Stimulated activated CD4-positive, alpha-beta T cell treated with anti-CD3 and anti-CD28 coated beads, Interleukin-1b, Interleukin-23, amount 100 ng/mL, for 48 hours (primary cell): ENCODE measurements at regions not wholly inside any gene's neighbourhood (a gene's known extent, or its start where the extent isn't known, plus 50 kb on each side); places are given as distances from the start of the nearest gene placed in this dataset.
"Not testable (repeated sequence)": the region's sequence is repeated elsewhere in the genome, so short reads cannot be mapped to it uniquely, and the experiment has no call there.

Experiments used
- DNase-seq: peaks from one replicate; pipeline ENCODE4 v3.0.0-alpha.2; 2020

GRCh38 chr4:97305351-97305750, 837.9 kb downstream of the STPG2 start:
- DNase-seq, result no peak

- no peak for DNase-seq
These were observed 834.2 kb downstream of the STPG2 start for GRCh38 chr4:97309121-97309520.

- no peak for DNase-seq
These were observed 826.1 kb downstream of the STPG2 start for GRCh38 chr4:97317201-97317600.

GRCh38 chr4:97317671-97318070, 825.6 kb downstream of the STPG2 start:
- DNase-seq, result no peak

- DNase-seq, result not testable (repeated sequence)
These were observed 817.5 kb downstream of the STPG2 start for GRCh38 chr4:97325751-97326150.

- no peak for DNase-seq
These were observed 812.4 kb downstream of the STPG2 start for GRCh38 chr4:97330917-97331316.

- no peak for DNase-seq
These were observed 808.9 kb downstream of the STPG2 start for GRCh38 chr4:97334348-97334747.

- DNase-seq, result no peak
These were observed 793.6 kb downstream of the STPG2 start for GRCh38 chr4:97349468-97350186.

- DNase-seq, result no peak
These were observed 789.4 kb downstream of the STPG2 start for GRCh38 chr4:97353876-97354275.

- no peak for DNase-seq
These were observed 783.5 kb downstream of the STPG2 start for GRCh38 chr4:97359826-97360225.

GRCh38 chr4:97360733-97361132, 782.5 kb downstream of the STPG2 start:
- no peak for DNase-seq

- DNase-seq, result no peak
These were observed 775.4 kb downstream of the STPG2 start for GRCh38 chr4:97367878-97368277.

- DNase-seq, result no peak
These were observed 772.7 kb downstream of the STPG2 start for GRCh38 chr4:97370568-97370967.

GRCh38 chr4:97374526-97374925, 768.8 kb downstream of the STPG2 start:
- DNase-seq, result no peak

- DNase-seq, result no peak
These were observed 756.3 kb downstream of the STPG2 start for GRCh38 chr4:97386969-97387368.

GRCh38 chr4:97394653-97395052, 748.6 kb downstream of the STPG2 start:
- no peak for DNase-seq

- no peak for DNase-seq
These were observed 747.2 kb downstream of the STPG2 start for GRCh38 chr4:97396097-97396496.

GRCh38 chr4:97396605-97397004, 746.7 kb downstream of the STPG2 start:
- DNase-seq, result no peak

GRCh38 chr4:97404876-97405523, 738.3 kb downstream of the STPG2 start:
- DNase-seq, result no peak

- DNase-seq, result no peak
These were observed 731.9 kb downstream of the STPG2 start for GRCh38 chr4:97411356-97411755.

- no peak for DNase-seq
These were observed 730.9 kb downstream of the STPG2 start for GRCh38 chr4:97412331-97412730.

GRCh38 chr4:97414161-97414560, 729.1 kb downstream of the STPG2 start:
- no peak for DNase-seq

GRCh38 chr4:97432551-97432950, 710.7 kb downstream of the STPG2 start:
- no peak for DNase-seq

GRCh38 chr4:97437998-97438705, 705.1 kb downstream of the STPG2 start:
- DNase-seq, result not testable (repeated sequence)
